Esophagus squamous epithelium (tissue), 5 donors: ENCODE measurements at regions not wholly inside any gene's neighbourhood (a gene's known extent, or its start where the extent isn't known, plus 50 kb on each side); places are given as distances from the start of the nearest gene placed in this dataset.
"Not testable (repeated sequence)": the region's sequence is repeated elsewhere in the genome, so short reads cannot be mapped to it uniquely, and the experiment has no call there.

Experiments used
- DNase-seq: peaks from one replicate; lab custom pipeline; 2025; lab: John Stamatoyannopoulos, UW
- H3K27ac ChIP-seq, 4 donors: fragments of 200-600 bp; sonication (generic); one replicate each; pipeline ENCODE4 v1.5.1; 2016 to 2019; ENCODE audit warnings: mild to moderate bottlenecking in 1 of 4
- H3K27me3 ChIP-seq, 4 donors: fragments of 200-600 bp; sonication (generic); 1 replicate in 3 of 4; 2 replicates in 1 of 4; pipeline versions ENCODE4 v1.5.1 to v1.6.0; 2017 to 2021; ENCODE audit warnings: antibody characterized with exemption in 1 of 4
- H3K36me3 ChIP-seq, 3 donors: fragments of 200-600 bp; sonication (generic); one replicate each; pipeline ENCODE4 v1.5.1; 2016 to 2019
- H3K4me1 ChIP-seq, 3 donors: fragments of 200-600 bp; sonication (generic); one replicate each; pipeline ENCODE4 v1.5.1; 2017 to 2019
- H3K4me3 ChIP-seq, 4 donors: fragments of 200-600 bp; sonication (generic); 1 replicate in 3 of 4; 2 replicates in 1 of 4; pipeline ENCODE4 v1.5.1; 2016 to 2019; ENCODE audit warnings: mild to moderate bottlenecking in 2 of 4, moderate library complexity in 1 of 4
- H3K9me3 ChIP-seq, 3 donors: fragments of 200-600 bp; sonication (generic); one replicate each; pipeline ENCODE4 v1.5.1; 2016 to 2019
- POLR2A ChIP-seq, 4 donors: fragments of 450-650 bp; IDR thresholded peaks; one replicate each; pipeline ENCODE4 v1.6.1; 2017; ENCODE audit warnings: antibody characterized with exemption in 4 of 4, mild to moderate bottlenecking in 4 of 4, moderate library complexity in 3 of 4
- WGBS, 2 donors: methylation state at CpG; one replicate each; pipeline ENCODE4 v1.1.5; 2018; 5-methylcytosine and 5-hydroxymethylcytosine counted together
- intact Hi-C: fragments of 100-400 bp; cut with DNase I; formaldehyde crosslinking; loops from one replicate; pipeline ENCODE4 v1.15.0; 2022
- TF ChIP-seq, protein P1 (sequence below), 6 experiments: fragments of 450-650 bp in 4 of 6; fragments of 200-600 bp in 2 of 6; sonication (generic) in 2 of 6; IDR thresholded peaks; one replicate each; pipeline ENCODE4 v1.5.1; 2016 to 2019; ENCODE audit warnings: antibody characterized with exemption in 6 of 6, mild to moderate bottlenecking in 4 of 6, moderate library complexity in 4 of 6
- donor health status: DM: yes; HTN: yes; CAD: no.

DNA sequence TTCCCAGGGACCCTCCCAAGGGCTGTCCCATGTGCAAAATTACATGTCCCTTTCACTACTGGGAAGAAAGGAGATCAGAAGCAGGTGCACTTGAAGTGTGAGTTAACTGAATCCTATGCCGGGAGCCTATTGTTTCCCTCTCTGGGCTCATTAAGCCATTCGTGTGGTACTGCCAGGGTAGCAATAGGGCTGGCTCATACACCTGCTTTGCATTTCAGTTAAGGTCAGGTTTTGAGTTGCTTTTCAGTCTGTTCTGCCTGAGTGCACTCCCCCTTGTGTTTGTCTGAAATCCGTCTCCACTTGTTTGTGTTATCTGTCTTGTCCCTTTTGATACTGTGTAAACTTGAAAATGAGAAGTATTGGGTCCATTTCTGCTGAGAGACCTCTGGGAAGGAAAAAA lies 1232.6 kb upstream of the NRXN1 start:
- Histone ChIP-seq H3K4me1 (no peaks in the 10 kb centered on the region), H3K36me3 (no peaks in the 10 kb centered on the region), H3K27me3 (no peaks in the 10 kb centered on the region), H3K27ac (no peak overlapping the region), H3K9me3 (no peaks in the 10 kb centered on the region), H3K4me3 (no peak overlapping the region)
- TF ChIP-seq, protein P1, sequence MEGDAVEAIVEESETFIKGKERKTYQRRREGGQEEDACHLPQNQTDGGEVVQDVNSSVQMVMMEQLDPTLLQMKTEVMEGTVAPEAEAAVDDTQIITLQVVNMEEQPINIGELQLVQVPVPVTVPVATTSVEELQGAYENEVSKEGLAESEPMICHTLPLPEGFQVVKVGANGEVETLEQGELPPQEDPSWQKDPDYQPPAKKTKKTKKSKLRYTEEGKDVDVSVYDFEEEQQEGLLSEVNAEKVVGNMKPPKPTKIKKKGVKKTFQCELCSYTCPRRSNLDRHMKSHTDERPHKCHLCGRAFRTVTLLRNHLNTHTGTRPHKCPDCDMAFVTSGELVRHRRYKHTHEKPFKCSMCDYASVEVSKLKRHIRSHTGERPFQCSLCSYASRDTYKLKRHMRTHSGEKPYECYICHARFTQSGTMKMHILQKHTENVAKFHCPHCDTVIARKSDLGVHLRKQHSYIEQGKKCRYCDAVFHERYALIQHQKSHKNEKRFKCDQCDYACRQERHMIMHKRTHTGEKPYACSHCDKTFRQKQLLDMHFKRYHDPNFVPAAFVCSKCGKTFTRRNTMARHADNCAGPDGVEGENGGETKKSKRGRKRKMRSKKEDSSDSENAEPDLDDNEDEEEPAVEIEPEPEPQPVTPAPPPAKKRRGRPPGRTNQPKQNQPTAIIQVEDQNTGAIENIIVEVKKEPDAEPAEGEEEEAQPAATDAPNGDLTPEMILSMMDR (IDR thresholded peaks at IDR 0.05): no peak
- TF ChIP-seq POLR2A (IDR thresholded peaks at IDR 0.05): no peak
- WGBS, 2 donors: 57 to 88% methylated on average over 3 of the region's 3 CpGs
- intact Hi-C loops: no loop called here
- DNase-seq: no peak

DNA sequence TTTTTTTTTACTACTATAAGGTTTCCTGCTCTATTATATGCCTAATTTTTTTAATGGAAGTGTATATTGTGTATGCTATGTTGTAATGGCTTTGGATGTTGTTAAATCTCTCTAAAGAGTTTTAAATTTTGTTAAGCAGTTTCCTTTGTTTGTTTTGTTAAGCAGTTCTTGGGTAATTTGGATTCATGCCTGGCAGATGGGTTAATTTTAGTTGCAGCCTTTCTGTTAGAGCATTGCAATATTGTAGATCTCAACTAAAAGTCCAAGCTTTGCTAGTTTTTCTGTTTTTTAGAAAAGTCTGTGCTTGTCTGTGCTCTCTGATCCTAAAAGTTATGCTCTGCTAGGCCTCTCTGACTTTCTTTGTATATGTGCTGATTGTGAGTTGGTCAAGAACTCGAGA lies 1229.0 kb upstream of the NRXN1 start:
- Histone ChIP-seq H3K4me3 (no peak overlapping the region), H3K9me3 (no peaks in the 10 kb centered on the region), H3K4me1 (no peaks in the 10 kb centered on the region), H3K36me3 (no peaks in the 10 kb centered on the region), H3K27ac (no peak overlapping the region), H3K27me3 (no peaks in the 10 kb centered on the region)
- intact Hi-C loops: no loop called here
- no peak for DNase-seq
- TF ChIP-seq POLR2A (IDR thresholded peaks at IDR 0.05): no peak
- TF ChIP-seq, protein P1 (IDR thresholded peaks at IDR 0.05): no peak
- 7 to 20% methylated on average over 1 of the region's 1 CpG for WGBS, 2 donors

DNA sequence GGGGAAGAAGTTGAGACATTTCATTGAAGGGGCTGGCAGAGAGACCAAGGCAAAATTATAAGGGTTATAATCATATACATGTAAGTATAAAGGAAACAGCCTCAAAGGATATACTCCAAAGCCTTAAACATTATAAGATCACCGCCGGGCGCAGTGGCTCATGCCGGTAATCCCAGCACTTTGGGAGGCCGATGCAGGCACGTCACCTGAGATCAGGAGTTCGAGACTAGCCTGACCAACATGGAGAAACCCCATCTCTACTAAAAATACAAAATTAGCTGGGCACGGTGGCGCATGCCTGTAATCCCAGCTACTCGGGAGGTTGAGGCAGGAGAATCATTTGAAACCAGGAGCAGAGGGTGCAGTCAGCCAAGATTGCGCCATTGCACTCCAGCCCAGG lies 1227.0 kb upstream of the NRXN1 start:
- intact Hi-C loops, DNase-seq, H3K9me3 ChIP-seq, H3K27ac ChIP-seq, H3K27me3 ChIP-seq, H3K4me3 ChIP-seq, H3K36me3 ChIP-seq, H3K4me1 ChIP-seq: not testable (repeated sequence)
- WGBS, 2 donors: 85 to 90% methylated on average over 11 of the region's 11 CpGs

DNA sequence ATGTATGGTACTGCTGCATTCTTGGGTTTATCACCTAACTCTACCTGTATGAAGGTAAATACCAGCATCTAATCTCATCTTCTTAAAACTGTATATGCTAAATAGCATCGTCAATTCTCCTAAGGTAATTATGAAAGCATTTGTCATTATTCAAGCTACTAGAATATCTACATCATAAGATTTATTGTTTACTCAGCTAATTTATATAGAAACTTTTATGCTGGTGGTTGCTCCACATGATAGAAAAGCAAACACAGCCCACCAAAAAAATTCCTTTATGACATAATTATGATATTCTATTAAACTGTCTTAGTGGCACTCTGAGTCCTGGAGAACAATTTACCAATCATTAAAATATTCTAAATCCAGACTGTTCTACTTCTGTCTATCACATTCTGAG lies 1226.1 kb upstream of the NRXN1 start:
- no peak overlapping the region for H3K4me3 ChIP-seq
- H3K27me3 ChIP-seq: no peaks in the 10 kb centered on the region
- no peaks in the 10 kb centered on the region for H3K36me3 ChIP-seq
- TF ChIP-seq, protein P1 (IDR thresholded peaks at IDR 0.05): no peak
- no peak for TF ChIP-seq POLR2A (IDR thresholded peaks at IDR 0.05)
- no peaks in the 10 kb centered on the region for H3K4me1 ChIP-seq
- intact Hi-C loops: no loop called here
- H3K27ac ChIP-seq: no peak overlapping the region
- H3K9me3 ChIP-seq: no peaks in the 10 kb centered on the region
- 78 to 91% methylated on average over 1 of the region's 1 CpG for WGBS, 2 donors
- no peak for DNase-seq

DNA sequence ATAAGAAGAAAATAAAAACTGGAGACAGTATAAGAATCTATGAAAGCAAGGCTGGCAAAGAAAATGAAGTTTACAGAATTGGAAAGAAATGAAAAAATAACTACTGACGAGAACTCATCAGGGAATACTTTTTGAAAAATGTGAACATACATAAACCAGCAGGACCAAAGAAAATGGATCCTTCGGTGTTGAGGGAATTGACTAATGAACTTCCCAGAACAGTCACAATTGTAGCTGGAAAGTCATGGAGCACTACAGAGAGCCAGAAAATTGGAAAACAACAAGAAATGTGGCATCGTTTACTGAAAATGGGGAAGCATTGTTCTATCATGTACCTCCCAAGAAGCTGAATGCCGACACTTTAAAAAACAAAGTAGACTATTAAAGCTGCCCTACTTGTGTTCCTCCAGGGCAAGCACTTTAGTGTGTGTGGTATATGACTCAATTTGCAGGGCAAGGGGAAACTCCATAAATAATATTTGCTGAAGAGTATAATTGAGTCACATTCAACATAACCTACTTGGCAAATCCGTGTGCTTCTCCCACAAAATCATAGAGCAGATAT lies 1221.6 kb upstream of the NRXN1 start:
- Histone ChIP-seq H3K9me3 (no peaks in the 10 kb centered on the region), H3K4me1 (no peaks in the 10 kb centered on the region), H3K36me3 (no peaks in the 10 kb centered on the region), H3K4me3 (no peak overlapping the region), H3K27ac (no peak overlapping the region), H3K27me3 (no peaks in the 10 kb centered on the region)
- WGBS, 2 donors: 71 to 74% methylated on average over 5 of the region's 5 CpGs
- DNase-seq: no peak
- intact Hi-C loops: no loop called here
- TF ChIP-seq, protein P1 (IDR thresholded peaks at IDR 0.05): no peak
- TF ChIP-seq POLR2A (IDR thresholded peaks at IDR 0.05): no peak

DNA sequence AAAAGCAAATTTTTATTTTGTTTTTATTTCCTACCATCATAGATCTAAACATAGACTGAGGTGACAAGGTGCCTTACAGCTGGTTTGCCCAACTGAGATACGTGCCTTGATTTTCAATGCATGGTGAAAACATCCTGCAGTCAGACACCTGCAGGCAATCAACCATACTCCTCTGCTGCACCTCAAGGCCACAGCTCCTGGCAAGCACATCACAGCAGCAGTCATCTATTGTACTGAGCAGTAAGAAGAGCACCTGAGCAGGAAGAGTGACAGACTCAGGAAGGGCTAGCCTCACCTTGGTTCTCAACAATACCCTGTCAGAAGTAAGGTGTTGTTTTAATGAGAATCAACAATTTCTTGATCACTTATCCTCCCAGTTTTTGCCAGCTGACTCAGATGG lies 1206.8 kb upstream of the NRXN1 start:
- H3K4me1 ChIP-seq: no peaks in the 10 kb centered on the region
- no peak overlapping the region for H3K4me3 ChIP-seq
- WGBS, 2 donors: 48 to 55% methylated on average over 1 of the region's 1 CpG
- no peaks in the 10 kb centered on the region for H3K9me3 ChIP-seq
- no peaks in the 10 kb centered on the region for H3K36me3 ChIP-seq
- no peak for DNase-seq
- intact Hi-C loops: no loop called here
- H3K27me3 ChIP-seq: no peaks in the 10 kb centered on the region
- no peak overlapping the region for H3K27ac ChIP-seq
- TF ChIP-seq, protein P1 (IDR thresholded peaks at IDR 0.05): no peak
- no peak for TF ChIP-seq POLR2A (IDR thresholded peaks at IDR 0.05)
